HG02970 (cell line): ENCODE measurements at regions not wholly inside any gene's neighbourhood (a gene's known extent, or its start where the extent isn't known, plus 50 kb on each side); places are given as distances from the start of the nearest gene placed in this dataset.
"Not testable (repeated sequence)": the region's sequence is repeated elsewhere in the genome, so short reads cannot be mapped to it uniquely, and the experiment has no call there.

Source experiments
- ATAC-seq: cut with Tn5 transposase; IDR thresholded peaks from one replicate; pipeline ENCODE4 v1.9.1; 2021; ENCODE audit warnings: mild to moderate bottlenecking, moderate library complexity, moderate number of reproducible peaks; ENCODE audit not compliant: unreplicated experiment, low FRiP score

- no peak for ATAC-seq
Measured at GRCh38 chr4:81796790-81797528, 325.3 kb upstream of the RASGEF1B start.

DNA sequence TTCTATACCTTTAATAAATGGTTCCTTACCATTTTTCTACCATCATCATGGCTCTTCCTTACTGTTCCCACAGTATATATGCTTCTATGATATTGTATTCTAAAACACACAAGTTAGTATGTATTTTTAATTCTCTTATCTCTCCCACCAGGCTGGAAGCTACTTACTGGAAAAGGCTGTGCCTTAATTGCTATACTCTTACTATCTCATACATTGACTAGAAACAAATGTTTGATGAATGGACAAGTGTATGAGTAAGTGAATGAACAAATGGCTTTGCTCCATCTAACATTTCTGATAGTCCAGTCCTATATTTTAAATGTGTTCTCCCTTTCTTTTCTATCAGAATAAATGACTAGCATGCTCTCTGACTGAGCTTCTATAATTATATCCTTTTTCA is 320.8 kb upstream of the RASGEF1B start:
- ATAC-seq: no peak

GRCh38 chr4:81790477-81790876 is 318.8 kb upstream of the RASGEF1B start:
- no peak for ATAC-seq

GRCh38 chr4:81789741-81790399 is 318.2 kb upstream of the RASGEF1B start:
- ATAC-seq: no peak

DNA sequence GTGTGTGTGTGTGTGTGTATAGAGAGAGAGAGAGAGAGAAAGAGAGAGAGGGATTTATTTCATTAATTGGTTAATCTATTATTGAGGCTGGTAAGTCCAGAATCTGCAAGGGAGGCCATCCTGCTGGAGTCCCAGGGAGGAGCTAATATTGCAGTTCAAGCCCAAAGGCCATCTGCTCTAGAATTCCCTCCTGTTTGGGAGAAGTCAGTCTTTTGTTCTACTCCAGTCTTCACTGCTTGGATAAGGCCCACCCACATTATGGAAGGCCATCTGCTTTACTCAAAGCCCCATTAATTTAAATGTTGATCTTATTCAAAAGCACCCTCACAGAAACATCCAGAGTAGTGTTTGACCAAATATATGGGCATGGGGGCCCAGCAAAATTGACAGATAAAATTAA is 317.5 kb upstream of the RASGEF1B start:
- no peak for ATAC-seq

- ATAC-seq: no peak
Measured at GRCh38 chr4:81786766-81787165, 315.1 kb upstream of the RASGEF1B start.

DNA sequence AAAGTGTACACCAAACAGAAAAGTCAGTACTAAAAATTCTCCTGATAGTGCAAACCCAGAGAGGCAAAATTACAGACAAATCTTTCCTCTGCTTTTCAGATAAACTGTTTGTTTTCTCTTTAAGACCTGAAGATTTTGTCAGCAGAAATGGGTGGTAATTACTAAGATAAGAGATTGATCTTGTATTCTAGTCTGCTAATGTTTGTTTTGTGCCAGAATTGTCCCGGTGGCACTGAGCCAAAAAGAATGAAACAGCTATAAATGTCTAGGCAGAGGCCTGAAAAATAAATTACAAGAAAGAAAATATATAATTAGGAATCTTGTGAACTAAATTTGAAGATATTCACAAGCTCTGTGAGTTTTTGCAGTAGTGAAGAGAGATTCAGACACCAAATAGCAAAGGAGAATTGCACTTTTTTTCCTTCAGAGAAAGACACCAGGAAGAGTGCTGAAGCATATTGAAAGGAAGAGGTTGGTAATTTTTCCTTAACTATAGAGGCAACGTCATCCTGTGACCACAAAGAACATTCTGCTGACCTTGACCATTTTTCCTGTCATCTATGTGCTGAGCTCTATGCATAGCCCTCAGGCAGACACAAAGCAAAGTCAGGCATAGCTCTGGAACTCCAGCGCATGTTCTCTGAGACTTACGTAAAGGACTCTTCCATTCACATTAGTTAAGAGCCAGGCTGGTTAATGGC is 314.5 kb upstream of the RASGEF1B start:
- no peak for ATAC-seq

GRCh38 chr4:81785338-81785737 is 313.6 kb upstream of the RASGEF1B start:
- no peak for ATAC-seq

DNA sequence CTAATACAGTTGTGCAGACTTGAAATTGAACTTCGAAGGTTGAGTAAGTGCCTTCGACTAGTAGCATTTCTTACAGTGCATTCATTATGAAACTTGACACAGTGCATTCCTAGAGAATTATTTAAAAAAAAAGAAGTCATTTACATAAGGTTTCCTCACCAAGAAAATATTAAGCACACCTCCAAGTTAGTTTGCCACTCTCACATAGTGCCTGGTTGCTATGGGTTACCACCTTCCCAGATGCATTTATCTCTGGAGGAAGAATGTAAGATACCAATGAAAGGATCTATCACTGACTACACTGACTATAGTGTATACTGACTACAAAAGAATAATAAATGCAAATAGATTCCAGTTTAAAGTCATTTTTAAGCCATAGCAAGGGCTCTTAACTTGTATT is 311.9 kb upstream of the RASGEF1B start:
- ATAC-seq: no peak

- no peak for ATAC-seq
Measured at GRCh38 chr4:81781799-81782198, 310.1 kb upstream of the RASGEF1B start.

DNA sequence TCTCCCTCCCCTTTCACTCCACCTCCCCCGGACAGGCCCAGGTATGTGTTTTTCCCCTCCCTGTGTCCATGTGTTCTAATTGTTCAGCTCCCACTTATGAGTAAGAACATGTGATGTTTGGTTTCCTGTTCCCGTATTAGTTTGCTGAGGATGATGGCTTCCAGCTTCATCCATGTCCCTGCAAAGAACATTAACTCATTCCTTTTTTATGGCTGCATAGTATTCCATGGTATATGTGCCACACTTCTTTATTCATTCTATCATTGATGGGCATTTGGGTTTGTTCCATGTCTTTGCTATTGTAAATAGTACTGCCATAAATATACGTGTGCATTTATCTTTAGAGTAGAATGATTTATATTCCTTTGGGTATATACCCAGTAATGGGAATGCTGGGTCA is 306.0 kb upstream of the RASGEF1B start:
- not testable (repeated sequence) for ATAC-seq

DNA sequence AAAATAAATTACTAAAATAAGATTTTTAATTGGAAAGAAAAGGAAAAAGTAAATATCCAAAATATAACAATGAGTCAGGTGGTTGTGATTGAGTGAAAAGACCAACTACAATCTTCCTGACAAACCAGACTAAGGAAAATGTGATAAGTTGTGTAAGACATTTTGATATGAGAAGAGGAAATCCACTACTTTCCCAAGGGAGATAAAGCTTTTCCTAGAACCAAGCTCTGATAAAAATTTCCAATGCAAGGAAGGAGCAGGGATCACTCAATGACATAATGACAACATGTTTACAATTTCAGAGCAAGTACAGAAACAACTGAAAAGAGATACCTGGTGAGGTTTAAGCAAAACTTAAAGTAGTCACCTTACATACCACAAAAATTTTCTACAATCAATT is 305.1 kb upstream of the RASGEF1B start:
- ATAC-seq: no peak

- no peak for ATAC-seq
Measured at GRCh38 chr4:81773557-81773956, 301.9 kb upstream of the RASGEF1B start.

DNA sequence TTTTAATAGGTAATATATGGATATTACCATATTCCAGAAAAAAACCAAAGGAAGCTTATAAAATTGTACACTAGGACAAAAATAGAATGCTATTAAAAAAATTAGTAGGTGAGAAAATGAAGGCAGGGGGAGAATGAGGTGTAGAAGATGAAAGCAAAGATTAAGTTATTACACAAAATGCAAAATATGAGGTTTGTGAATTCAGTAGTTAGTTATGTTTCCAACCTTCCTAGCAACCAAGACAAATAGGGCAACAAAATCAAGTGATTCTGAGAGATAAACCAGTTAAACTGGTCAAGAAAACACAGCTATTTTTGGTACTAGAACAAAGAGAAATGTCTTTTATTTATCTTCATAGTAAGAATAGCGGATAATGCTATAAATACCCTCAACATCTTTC is 300.0 kb upstream of the RASGEF1B start:
- no peak for ATAC-seq

- no peak for ATAC-seq
Measured at GRCh38 chr4:81769244-81769643, 297.5 kb upstream of the RASGEF1B start.

- no peak for ATAC-seq
Measured at GRCh38 chr4:81758574-81759264, 287.0 kb upstream of the RASGEF1B start.

DNA sequence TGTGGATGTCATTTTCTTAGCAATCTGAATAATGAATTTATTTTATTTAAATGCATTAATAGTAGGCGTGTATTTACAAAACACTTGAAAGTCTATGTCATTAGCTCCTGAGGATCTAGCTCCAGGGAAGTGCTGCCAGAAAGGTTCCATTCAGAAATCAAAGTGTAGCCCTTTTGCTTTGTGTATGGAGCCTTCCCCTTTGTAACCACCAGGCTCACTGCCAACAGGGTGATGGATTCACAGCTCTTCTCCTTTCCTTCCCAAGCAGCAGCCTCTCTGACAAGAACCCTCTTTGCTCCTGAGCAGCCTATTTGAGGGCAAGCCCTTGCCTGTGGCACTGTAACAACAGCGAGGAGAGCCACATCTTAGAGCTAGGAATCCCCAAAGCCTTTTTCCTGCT is 286.0 kb upstream of the RASGEF1B start:
- no peak for ATAC-seq

DNA sequence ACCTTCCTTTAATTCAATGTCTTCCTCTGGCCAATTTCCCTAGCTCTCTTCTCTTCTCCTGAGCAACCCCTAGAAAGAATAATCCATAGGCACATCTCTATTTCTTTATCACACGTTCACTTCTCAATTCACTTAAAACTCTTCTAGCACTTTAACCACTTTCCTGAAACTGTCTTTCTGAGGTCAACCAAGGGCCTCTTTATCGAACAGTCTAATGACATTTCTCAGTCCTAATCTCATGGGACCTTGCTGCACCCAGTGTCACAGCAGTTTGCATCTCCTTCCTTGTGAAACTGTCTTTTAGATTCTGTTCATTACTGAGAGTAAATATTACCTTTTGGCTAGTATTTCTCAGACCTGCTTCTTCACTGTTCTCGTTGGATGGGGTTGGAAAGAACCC is 285.3 kb upstream of the RASGEF1B start:
- peak; percentile 70 for ATAC-seq

GRCh38 chr4:81756042-81756441 is 284.3 kb upstream of the RASGEF1B start:
- ATAC-seq: no peak

GRCh38 chr4:81754169-81754568 is 282.5 kb upstream of the RASGEF1B start:
- no peak for ATAC-seq
